Stimulated activated CD4-positive, alpha-beta T cell treated with anti-CD3 and anti-CD28 coated beads, TNF-alpha, amount 100 ng/mL, for 24 hours (primary cell): ENCODE measurements at regions not wholly inside any gene's neighbourhood (a gene's known extent, or its start where the extent isn't known, plus 50 kb on each side); places are given as distances from the start of the nearest gene placed in this dataset.

Source experiments
- DNase-seq, 3 experiments: peaks; one replicate each; pipeline ENCODE4 v3.0.0-alpha.2; 2020; ENCODE audit warnings: low read depth in 3 of 3

- DNase-seq = no peak
These were observed 361.6 kb downstream of the MYCN start for GRCh38 chr2:16301961-16302360.

- DNase-seq = no peak
These were observed 358.5 kb downstream of the MYCN start for GRCh38 chr2:16298866-16299265.

DNA sequence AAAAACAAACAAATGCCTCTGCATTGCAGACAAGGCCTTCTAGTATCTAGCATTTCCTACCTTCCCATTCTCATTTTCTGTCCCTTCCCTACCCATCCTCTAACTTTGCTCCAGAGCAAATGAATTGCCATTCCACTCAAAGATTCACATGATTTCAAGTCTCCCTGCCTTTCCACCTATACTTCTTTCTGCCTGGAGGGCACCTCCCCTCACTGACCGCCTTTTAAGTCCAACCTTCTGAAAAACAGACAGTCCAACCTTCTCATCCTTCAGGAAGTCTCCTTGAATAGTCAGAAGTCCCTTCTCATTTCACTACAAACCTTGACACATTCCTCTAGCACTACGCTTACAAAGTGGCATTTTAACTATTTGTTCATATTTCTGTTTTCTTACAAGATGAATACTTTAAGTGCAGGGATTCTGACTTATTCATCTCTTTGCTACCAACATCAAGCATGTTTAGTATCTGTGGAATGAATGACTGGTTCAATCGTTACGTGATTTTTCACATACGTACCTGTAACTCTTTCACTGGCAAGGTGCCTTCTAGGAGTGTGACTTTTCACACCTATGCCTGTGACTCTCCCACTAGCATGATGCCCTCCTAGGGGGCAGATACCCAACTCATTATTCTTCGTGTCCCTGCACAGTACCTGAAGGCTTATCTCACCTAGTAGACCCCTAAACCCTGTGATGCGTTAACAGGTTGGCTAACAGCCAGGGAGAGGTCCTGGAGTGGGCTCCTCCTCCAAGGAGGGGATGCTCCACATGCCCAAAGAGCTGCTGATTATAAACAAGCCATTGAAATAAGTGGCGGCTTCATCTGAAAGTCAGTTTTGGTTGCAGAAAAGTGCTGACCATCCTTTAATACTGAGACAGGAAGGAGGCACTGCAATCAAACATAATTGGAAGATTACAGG is 356.2 kb downstream of the MYCN start:
- no peak for DNase-seq

DNA sequence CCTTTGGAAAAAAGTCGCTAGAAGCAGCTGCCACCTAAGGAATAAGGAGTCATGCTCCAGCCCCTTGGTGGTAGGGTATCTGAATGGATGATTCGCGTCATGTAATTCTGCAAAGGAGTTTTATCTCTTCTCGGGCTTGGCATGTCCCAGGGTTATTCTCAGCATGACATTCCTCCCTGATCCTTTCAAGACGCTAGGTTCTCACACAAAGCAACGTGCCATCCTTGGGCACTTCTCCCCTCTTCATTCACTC is 355.6 kb downstream of the MYCN start:
- DNase-seq = no peak

DNA sequence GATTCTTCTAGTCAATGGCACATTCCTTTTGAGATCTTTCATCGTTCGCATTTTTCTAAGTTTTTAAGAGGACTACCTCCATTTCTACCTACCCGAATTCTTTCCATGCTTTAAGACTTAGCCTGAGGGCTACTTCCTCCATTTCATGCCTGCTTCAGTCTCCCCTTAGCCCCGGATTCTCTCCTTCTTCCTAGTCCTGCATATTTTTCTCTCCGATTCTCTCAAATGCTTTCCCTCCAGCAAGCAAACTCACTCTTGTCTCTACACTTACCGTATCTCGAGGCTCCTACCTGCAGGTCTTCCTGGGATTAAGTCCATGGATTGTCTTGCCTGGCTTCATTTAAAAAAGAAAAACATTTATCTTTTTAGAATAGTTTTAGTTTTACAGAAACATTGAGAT is 354.4 kb downstream of the MYCN start:
- no peak for DNase-seq

- DNase-seq = no peak
These were observed 353.5 kb downstream of the MYCN start for GRCh38 chr2:16293871-16294270.

DNA sequence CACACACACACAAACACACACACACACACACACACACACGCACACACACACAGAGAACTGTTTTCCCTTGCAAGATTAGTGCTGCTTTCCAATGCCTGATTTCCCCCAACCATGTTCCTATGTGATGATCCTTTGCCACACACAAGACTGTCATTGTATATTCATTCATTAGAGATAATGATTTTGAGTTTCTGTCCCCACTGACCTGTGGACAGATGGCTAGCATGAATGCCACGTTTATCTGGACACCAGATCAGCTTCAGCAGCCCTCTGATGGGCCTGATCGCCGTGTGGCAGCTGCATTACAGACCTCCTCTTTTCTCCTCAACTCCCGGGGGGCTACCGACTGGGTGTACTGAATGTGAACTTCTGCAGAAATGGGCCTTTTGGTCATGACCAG is 353.0 kb downstream of the MYCN start:
- DNase-seq = no peak

DNA sequence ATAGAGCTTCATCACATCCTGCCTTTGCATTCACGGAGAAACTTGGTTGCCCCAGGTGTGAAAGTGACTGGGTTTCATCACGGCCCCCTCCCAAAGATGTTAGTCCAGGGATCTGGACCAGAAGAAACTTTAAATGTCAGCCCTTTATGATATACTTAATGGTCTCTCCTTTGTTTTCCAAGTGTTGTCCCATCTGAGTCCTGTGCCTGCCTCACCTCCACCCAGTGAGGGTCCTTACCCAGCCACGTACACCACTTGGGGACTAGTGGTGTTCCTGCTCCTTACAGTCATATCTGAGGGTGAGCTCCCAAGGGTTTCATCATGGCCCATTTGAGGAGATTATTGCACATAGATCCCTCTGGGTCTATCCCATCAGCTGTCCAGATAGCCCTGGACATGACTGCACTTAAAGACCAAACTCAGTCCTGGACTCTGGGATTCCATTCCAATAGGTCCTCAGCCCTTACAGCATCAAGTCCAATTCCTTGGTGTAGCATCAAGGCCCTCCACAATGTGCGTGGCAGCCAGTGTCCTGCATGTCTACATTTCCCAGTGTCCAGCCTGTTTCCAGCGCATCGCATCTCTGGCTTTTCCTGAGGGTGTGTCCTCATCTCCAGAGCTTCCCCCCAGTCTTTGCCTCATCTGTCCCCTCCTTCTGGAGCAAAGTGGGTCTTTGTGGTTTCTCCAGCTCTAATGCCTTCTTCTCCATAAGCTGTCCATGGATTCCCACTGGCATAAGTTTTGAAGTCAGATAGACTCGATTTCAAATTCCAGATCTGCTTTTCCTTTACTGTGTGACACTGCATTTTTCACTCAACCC is 351.6 kb downstream of the MYCN start:
- no peak for DNase-seq

GRCh38 chr2:16291226-16291625 is 350.9 kb downstream of the MYCN start:
- no peak for DNase-seq

GRCh38 chr2:16290311-16291020 is 350.1 kb downstream of the MYCN start:
- DNase-seq = no peak

GRCh38 chr2:16288371-16289112 is 348.2 kb downstream of the MYCN start:
- no peak for DNase-seq

DNA sequence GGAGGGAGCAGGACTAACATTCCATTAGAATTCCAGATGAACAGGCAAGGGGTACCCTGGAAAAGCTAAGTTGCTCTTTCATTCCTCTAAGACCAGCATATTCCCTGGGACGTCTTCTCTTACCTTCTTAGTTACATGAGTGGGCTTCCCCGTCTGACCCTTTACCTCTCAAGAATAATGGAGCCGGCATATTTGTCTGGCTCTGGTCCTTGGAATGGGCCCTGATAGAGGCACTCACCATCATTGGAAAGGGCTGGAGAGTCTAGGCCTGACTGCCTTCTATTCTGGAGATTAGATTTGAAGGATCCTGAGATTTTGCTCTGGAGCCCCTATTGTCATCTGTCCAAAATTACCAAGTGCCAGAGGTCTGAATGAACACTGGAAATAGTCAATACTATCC is 347.5 kb downstream of the MYCN start:
- no peak for DNase-seq

GRCh38 chr2:16287281-16287680 is 346.9 kb downstream of the MYCN start:
- no peak for DNase-seq

DNA sequence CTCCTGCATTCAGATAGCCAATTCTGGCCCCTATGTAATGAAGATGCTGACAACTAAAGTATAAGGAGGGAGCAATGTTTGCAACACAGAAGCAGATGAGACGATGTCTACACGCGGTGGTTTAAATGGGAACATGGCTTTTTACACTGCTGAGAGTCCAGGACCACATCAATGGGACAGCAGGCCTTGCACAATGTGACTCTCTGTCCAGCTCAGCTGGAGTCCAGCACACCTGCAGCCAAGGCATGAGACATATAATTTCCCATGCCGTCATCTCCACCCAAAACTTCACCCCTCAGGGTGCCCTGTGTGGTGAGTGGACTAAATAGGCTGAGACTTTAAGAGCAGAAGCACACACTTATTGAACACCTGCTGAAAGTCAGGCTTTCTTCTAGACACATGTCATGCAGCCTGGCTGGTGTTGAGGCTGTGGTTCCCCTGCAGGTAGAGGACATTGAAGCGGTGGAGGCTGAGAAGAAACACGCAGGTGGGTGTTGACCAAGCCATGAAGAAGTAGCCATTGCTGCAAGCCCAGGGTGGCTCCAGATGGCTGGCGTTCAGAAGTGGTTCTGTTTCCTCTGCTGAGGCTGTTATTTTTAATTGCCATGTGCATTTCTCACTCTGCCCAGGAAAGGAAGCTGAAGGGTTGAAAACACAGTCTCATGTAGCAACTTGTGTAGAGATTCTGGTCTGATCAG is 345.6 kb downstream of the MYCN start:
- DNase-seq = no peak

DNA sequence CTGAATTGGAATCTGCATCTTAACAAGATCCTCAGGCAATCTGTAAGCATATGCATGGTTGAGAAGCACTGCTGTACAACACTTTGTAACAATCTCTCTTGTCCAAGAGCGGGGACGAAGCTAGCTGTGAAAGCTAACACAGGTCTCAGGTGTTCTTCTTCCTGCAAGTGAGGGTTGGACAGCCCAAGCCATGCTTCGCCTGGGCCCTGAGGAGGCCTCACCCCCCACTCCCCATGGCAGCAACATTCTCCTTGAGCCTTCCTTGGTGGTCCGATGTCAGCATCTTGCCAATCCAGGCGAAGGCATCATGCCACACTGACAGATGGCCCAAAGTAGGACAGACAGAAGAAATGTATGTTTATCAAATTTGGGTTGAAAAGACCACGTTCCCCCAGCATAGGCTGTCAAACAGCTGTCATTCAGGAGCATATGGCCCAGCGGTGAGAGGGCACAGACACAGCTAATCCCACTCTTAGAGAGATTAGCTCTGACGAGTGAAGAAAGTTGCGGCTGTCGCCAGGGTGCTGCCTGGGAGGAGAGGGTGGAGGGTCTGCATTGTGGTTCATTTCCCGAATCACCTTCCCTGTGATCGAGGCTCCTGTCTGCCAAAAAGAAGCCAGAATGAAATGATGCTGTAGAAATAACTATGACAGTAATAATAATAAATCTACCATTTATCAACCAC is 344.7 kb downstream of the MYCN start:
- DNase-seq = no peak

GRCh38 chr2:16283071-16283850 is 342.9 kb downstream of the MYCN start:
- no peak for DNase-seq

DNA sequence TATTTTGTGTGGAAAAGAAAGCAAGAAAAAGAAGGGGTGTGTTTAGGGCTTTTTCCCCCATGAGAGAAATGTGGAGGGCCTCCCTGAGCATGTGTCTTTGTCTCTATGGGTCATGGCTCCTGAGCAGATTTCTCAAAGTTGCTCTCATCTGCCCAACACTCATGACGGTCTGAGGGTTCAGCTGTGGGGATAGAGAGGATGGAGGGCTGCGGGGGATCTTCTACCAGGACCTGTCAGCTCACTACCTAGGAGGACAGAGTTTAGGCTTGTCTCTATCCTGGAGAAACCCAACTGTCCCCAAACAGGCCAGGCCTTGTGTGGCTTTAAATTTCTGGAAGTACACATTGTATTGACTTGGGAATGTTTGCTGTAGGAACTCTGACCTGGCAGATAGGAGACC is 342.2 kb downstream of the MYCN start:
- DNase-seq = no peak

GRCh38 chr2:16281451-16282335 is 341.3 kb downstream of the MYCN start:
- DNase-seq = no peak

- no peak for DNase-seq
These were observed 339.7 kb downstream of the MYCN start for GRCh38 chr2:16280081-16280480.
